Fibroblast of skin of abdomen (primary cell): ENCODE measurements at regions not wholly inside any gene's neighbourhood (a gene's known extent, or its start where the extent isn't known, plus 50 kb on each side); places are given as distances from the start of the nearest gene placed in this dataset.

Experiments
- DNase-seq: peaks from one replicate; pipeline ENCODE4 v3.0.0-alpha.2; 2013

DNA sequence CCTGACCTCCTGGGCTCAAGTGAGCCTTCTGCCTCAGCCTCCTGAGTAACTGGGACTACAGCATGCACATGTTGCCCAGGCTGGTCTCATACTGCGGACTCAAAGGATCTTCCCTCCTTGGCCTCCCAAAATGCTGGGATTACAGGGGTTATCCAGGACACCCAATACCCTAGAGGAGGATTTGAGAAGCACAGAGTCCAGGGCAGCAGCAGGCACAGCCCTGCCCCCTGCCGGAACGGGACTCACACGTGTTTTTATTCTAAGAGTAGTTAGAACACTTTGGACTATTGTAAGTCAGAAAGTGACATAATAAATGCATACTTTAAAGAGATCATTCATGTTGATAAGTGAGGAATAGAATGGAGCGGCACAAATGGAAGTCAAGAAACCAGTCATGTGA lies 80.2 kb downstream of the C6orf118 start:
- DNase-seq: no peak

DNA sequence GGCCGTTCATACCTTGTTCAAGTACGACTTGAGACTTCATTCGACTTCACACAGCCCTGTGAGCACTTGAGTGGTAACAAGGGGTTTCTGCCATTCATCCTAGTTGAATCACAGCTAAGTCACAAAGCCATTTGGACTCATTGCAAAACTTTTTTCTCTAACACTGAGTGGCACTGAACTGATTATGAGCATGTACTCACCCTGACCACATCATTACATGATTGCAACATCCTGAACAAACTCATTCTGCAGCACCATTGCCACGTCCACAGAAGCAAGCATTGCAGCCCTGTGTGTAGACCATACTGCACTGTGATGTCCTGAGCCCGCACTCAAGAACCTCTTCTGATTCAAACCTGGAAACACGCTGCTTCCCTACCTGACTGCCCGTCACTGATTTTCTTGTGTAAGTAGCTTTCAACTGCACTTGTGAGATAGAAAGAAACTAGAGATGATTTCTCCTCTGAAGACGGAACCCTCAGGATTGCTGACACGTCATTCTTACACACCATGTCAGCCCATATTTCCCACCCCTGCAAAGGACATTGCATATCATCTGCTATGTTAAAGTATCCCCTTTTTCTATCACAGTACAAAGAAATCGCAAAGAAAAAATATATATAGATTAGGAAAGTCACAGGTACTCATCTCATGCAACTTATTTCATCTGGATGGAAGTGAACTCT lies 81.6 kb downstream of the C6orf118 start:
- peak; percentile 86 for DNase-seq

DNA sequence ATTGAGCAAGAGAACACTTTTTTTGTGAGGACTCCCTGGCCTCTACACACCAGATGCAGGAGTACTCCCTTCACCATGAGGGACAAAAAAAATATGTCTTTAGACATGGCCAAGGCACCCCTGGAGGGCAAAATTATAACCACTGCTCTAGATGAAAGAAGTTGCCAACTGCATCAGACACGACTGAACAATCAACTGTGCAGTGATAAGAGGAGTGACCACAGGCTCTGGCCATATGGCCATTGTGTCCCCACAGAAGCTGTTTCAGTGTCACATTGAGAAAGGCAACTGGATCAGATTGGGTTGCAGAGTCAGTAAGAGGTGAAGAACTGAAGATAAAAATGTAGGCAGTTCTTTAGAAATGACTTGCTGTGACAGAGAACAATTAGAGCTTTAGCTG lies 85.7 kb downstream of the C6orf118 start:
- no peak for DNase-seq

- DNase-seq: peak; percentile 10
Measured at GRCh38 chr6:165223101-165223500, 86.3 kb downstream of the C6orf118 start.

- DNase-seq: no peak
Measured at GRCh38 chr6:165222315-165223025, 86.9 kb downstream of the C6orf118 start.

DNA sequence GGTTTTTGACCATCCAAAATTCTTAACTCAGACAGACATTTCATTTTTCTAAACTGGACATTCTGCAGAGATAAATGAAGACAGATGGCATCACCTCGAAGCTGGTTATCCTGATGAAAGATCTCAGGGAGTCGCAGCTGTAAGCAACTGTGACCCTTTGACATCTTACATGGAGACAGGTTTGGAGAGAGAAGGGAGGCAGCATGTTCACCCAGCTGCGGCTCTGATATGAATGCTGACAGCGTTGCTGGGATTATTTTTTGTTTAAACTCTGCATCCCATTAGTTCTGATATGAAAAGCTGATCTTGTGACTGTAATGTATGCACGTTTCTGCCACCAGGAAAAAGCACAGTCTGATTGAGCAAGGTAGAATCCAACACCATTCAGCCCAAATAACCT lies 89.4 kb downstream of the C6orf118 start:
- no peak for DNase-seq

- no peak for DNase-seq
Measured at GRCh38 chr6:165219629-165220028, 89.8 kb downstream of the C6orf118 start.

- DNase-seq: peak; percentile 64
Measured at GRCh38 chr6:165218829-165219228, 90.6 kb downstream of the C6orf118 start.

GRCh38 chr6:165206798-165207197 lies 102.6 kb downstream of the C6orf118 start:
- DNase-seq: no peak

DNA sequence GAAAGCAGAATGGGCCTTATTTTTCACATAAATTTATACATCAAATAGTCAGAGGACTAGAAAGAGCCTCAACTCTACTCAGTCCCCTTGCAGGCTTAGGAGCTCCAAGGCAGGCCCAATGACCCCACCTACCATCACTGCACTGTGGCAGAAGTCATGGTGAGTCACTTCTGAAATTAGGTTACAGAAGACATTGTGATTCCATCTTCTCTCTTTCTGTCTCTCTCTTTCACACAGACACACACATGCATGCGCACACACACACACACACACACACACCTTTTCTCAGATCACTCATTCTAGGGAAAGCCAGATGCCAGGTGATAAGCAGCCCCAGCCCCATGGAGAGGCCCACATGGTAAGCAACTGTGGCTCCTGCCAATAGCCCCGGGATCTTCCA lies 103.8 kb downstream of the C6orf118 start:
- no peak for DNase-seq

- no peak for DNase-seq
Measured at GRCh38 chr6:165204807-165205545, 104.4 kb downstream of the C6orf118 start.

- DNase-seq: no peak
Measured at GRCh38 chr6:165200178-165200577, 109.2 kb downstream of the C6orf118 start.

DNA sequence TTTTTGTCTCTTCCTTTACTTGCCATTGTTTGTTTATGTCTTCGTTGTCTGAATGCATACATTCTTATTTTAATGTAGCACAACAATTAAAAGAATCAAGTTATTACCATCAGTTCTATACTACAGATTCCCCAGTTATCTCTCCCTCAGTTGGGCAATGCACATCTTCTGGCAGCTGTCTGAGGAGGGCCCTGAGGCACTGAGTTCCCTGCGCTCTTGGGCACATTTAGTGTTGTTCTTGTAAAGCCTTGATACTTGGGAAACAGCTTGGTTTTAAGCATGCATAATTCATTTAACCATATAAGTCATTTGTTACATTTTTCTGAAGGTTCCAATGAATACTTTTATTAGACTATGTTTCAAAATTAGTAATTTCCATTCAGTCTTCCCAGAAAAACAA lies 117.9 kb downstream of the C6orf118 start:
- no peak for DNase-seq

- no peak for DNase-seq
Measured at GRCh38 chr6:165186441-165187205, 122.8 kb downstream of the C6orf118 start.

GRCh38 chr6:165186041-165186440 lies 123.4 kb downstream of the C6orf118 start:
- no peak for DNase-seq

- no peak for DNase-seq
Measured at GRCh38 chr6:165184192-165184979, 125.0 kb downstream of the C6orf118 start.

DNA sequence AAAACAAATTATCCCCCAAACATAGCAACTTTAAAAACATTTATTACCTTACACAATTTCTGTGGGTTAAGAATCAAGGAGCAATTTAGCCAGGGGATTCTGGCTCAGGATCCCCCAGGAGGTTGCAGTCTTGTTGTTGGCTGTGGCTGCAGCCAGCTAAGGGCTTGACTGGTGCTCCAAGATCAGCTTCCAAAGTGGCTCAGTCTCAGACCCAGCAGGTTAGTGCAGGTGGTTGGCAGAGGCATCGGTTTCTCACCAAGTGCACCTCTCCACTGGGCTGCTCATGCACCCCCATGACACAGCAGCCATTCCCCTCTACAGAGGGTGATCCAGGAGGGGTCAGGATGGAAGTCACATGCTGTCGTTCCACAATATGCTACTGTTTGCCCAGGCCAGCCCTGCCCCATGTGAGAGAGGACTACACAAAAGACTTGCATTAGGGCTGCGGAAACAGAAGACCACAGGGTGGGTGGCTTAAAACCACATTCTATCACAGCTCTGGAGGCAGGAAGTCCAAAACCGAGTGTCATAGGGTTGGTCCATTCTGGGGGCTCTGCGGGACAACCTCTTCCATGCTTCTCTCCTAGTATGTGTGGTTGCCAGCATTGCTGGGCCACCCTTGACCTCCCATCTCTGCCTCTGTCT lies 125.8 kb downstream of the C6orf118 start:
- DNase-seq: no peak

GRCh38 chr6:165183071-165183470 lies 126.3 kb downstream of the C6orf118 start:
- no peak for DNase-seq

DNA sequence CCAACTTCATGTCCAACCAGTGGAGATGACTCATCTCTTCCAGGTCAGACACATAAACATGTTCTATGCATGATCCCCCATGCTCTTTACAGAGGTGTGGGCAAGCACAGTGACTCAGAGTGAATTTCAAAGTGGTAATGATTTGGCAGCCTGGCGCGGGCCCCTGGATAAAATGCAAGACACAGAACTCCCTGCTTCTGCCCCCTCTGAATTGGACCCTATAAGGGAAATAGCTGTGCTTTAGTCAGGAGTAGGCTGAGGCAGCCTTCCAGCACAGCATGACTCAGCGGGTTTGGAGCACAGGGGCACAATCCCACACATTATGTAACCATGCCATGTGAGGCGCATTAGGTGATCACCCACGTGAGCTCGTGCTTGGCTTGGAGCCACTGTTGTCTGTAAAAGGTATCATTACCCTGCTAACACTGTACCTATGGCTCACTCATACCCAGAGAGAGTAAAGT lies 127.4 kb downstream of the C6orf118 start:
- DNase-seq: peak; percentile 67

DNA sequence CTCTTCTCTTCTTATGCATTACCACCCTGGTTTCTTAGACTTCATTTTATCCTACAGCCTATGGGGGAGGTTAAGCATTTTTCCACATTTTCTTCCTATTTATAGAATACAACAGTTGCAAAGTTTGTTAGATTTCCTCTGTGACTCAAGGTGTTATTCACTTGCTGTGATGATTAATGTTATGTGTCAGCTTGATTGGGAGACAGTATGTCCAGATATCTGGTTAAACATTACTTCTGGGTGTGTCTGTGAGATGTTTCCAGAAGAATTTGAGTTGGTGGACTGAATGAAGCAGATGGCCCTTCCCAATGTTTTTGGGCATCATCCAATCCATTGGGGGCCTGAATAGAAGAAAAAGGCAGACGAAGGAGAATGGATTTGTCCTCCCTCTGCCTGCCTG lies 131.3 kb downstream of the C6orf118 start:
- peak; percentile 35 for DNase-seq

DNA sequence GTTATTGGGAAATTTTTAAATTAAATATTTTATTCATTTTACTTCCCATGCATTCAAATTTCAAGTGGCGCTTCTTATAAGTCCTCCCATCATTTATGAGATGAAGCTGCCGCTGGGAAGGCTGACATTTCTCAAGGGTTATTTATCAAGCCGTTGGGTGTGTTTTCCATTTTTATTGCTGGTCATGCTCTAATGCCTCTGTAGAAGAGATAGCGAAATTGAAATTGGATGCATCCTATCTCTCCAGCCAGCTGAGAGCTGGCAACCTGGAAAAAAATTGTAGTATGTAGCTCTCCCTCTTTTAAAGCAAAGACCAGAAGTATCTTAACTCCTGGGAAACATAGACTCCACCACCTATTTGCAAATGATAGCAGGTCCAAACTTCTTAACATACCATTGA lies 135.9 kb downstream of the C6orf118 start:
- no peak for DNase-seq
